ENCODE measurements at regions not wholly inside any gene's neighbourhood (a gene's known extent, or its start where the extent isn't known, plus 50 kb on each side); places are given as distances from the start of the nearest gene placed in this dataset.

DNA sequence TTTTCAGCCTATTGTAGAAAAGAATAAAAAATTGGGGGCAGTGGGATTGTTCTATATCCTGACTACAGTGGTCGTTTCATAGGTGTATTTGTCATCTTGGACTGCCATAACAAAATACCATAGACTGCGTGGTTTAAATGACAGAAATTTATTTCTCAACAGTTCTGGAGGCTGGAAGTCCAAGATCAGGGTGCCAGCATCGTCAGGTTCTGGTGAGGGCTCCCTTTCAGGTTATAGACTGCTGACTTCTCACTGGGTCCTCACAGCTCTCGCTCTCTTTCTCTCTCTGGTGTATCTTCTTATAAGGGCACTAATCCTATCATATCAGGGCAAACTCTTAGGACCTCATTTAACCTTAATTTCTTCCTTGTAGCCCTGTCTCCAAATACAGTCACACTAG lies 356.7 kb upstream of the TRPC7 start:
- Mint-ChIP-seq H3K9me3 (peaks cover 11% of the 10 kb centered on the region), H3K4me3 (no peak overlapping the region), H3K27ac (no peak overlapping the region), H3K27me3 (no peaks in the 10 kb centered on the region), H3K4me1 (ENCODE audit: low read depth in 2 of 2) (no peaks in the 10 kb centered on the region), H3K36me3 (no peaks in the 10 kb centered on the region)
- DNase-seq (ENCODE audit: low spot score), result no peak
- no peak for ATAC-seq

- Mint-ChIP-seq H3K36me3 (no peaks in the 10 kb centered on the region), H3K4me1 (ENCODE audit: low read depth in 2 of 2) (no peaks in the 10 kb centered on the region), H3K9me3 (peaks cover 11% of the 10 kb centered on the region), H3K4me3 (no peak overlapping the region), H3K27ac (no peak overlapping the region), H3K27me3 (no peaks in the 10 kb centered on the region)
- DNase-seq (ENCODE audit: low spot score) (no peak), ATAC-seq (no peak)
Observed at GRCh38 chr5:136720674-136721073, 355.3 kb upstream of the TRPC7 start.

DNA sequence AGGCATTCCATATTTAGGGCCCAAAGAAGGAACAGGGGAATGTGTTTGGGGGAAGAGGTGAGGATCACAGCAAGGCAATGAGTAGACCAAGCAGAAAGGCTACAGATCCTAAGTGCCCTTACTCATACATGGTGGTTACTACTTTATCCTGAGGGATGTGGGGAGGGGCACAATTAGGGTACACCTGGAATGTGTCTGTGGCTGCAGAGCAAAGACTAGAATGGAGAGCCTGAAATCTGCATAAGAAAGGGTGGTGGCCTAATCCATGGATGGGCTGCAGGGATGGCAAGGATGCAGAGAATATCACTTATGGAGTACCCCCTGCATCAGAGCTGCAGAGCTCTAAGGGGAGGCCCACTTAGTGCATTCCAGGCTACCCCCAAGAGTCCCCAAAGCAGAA lies 352.6 kb upstream of the TRPC7 start:
- Mint-ChIP-seq H3K9me3 (peaks cover 14% of the 10 kb centered on the region), H3K4me3 (no peak overlapping the region), H3K36me3 (no peaks in the 10 kb centered on the region), H3K27me3 (no peaks in the 10 kb centered on the region), H3K27ac (no peak overlapping the region), H3K4me1 (ENCODE audit: low read depth in 2 of 2) (no peaks in the 10 kb centered on the region)
- DNase-seq (ENCODE audit: low spot score) (no peak), ATAC-seq (no peak)

- peaks cover 8% of the 10 kb centered on the region for H3K9me3 Mint-ChIP-seq
- H3K27ac Mint-ChIP-seq, result no peak overlapping the region
- H3K4me1 Mint-ChIP-seq (ENCODE audit: low read depth in 2 of 2), result no peaks in the 10 kb centered on the region
Observed at GRCh38 chr5:136714286-136714685, 348.9 kb upstream of the TRPC7 start.

GRCh38 chr5:136712628-136713027 lies 347.3 kb upstream of the TRPC7 start:
- no peak for DNase-seq (ENCODE audit: low spot score)
- Mint-ChIP-seq H3K27ac (no peak overlapping the region), H3K4me3 (no peak overlapping the region), H3K36me3 (no peaks in the 10 kb centered on the region), H3K9me3 (peaks cover 6% of the 10 kb centered on the region), H3K27me3 (no peaks in the 10 kb centered on the region), H3K4me1 (ENCODE audit: low read depth in 2 of 2) (no peaks in the 10 kb centered on the region)
- no peak for ATAC-seq

More at GRCh38 chr5:136714286-136714685, 348.9 kb upstream of the TRPC7 start:
- Mint-ChIP-seq H3K4me3 (no peak overlapping the region), H3K27me3 (no peaks in the 10 kb centered on the region), H3K36me3 (no peaks in the 10 kb centered on the region)
- DNase-seq (ENCODE audit: low spot score), result no peak
- no peak for ATAC-seq

GRCh38 chr5:136710834-136711233 lies 345.5 kb upstream of the TRPC7 start:
- ATAC-seq, result no peak

GRCh38 chr5:136703706-136704105 lies 338.4 kb upstream of the TRPC7 start:
- no peak overlapping the region for H3K4me3 Mint-ChIP-seq
- DNase-seq (ENCODE audit: low spot score), result no peak
- no peaks in the 10 kb centered on the region for H3K36me3 Mint-ChIP-seq
- no peaks in the 10 kb centered on the region for H3K27me3 Mint-ChIP-seq
- peaks cover 6% of the 10 kb centered on the region for H3K9me3 Mint-ChIP-seq
- no peaks in the 10 kb centered on the region for H3K4me1 Mint-ChIP-seq (ENCODE audit: low read depth in 2 of 2)
- H3K27ac Mint-ChIP-seq, result no peak overlapping the region
- no peak for ATAC-seq

More at GRCh38 chr5:136710834-136711233, 345.5 kb upstream of the TRPC7 start:
- DNase-seq (ENCODE audit: low spot score), result no peak
- peaks cover 3% of the 10 kb centered on the region for H3K9me3 Mint-ChIP-seq
- no peak overlapping the region for H3K4me3 Mint-ChIP-seq
- H3K27ac Mint-ChIP-seq, result no peak overlapping the region
- H3K4me1 Mint-ChIP-seq (ENCODE audit: low read depth in 2 of 2), result no peaks in the 10 kb centered on the region
- H3K36me3 Mint-ChIP-seq, result no peaks in the 10 kb centered on the region
- no peaks in the 10 kb centered on the region for H3K27me3 Mint-ChIP-seq

- no peaks in the 10 kb centered on the region for H3K36me3 Mint-ChIP-seq
Observed at GRCh38 chr5:136703036-136703435, 337.7 kb upstream of the TRPC7 start.

DNA sequence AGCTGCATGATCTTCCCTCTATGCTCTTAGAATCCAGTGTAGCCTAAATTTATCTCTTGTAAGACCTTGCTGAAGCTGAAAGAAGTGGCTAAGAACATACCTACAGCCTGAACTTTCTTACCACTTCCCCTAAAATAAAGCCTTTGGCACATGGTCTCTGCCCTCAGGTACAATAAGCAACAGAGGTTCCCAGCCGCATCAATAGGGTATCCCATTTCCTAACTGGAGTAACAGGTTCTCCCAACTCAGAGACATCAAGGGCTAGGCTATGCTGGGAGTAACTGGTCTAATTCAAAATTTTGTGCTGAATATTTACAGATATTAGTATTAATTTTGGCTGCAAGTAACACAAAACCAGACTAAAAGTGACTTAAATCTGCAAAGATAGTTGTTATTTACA lies 335.8 kb upstream of the TRPC7 start:
- Mint-ChIP-seq H3K36me3 (no peaks in the 10 kb centered on the region), H3K27ac (no peak overlapping the region), H3K27me3 (no peaks in the 10 kb centered on the region), H3K4me3 (no peak overlapping the region), H3K9me3 (peaks cover 6% of the 10 kb centered on the region), H3K4me1 (ENCODE audit: low read depth in 2 of 2) (no peaks in the 10 kb centered on the region)
- DNase-seq (ENCODE audit: low spot score) (no peak), ATAC-seq (no peak)

More at GRCh38 chr5:136703036-136703435, 337.7 kb upstream of the TRPC7 start:
- no peaks in the 10 kb centered on the region for H3K27me3 Mint-ChIP-seq
- ATAC-seq, result no peak
- DNase-seq (ENCODE audit: low spot score), result no peak
- no peaks in the 10 kb centered on the region for H3K4me1 Mint-ChIP-seq (ENCODE audit: low read depth in 2 of 2)
- H3K4me3 Mint-ChIP-seq, result no peak overlapping the region
- peaks cover 6% of the 10 kb centered on the region for H3K9me3 Mint-ChIP-seq
- H3K27ac Mint-ChIP-seq, result no peak overlapping the region

GRCh38 chr5:136699651-136700050 lies 334.3 kb upstream of the TRPC7 start:
- H3K4me1 Mint-ChIP-seq (ENCODE audit: low read depth in 2 of 2), result no peaks in the 10 kb centered on the region
- no peak for DNase-seq (ENCODE audit: low spot score)
- H3K4me3 Mint-ChIP-seq, result no peak overlapping the region
- no peaks in the 10 kb centered on the region for H3K36me3 Mint-ChIP-seq
- no peak overlapping the region for H3K27ac Mint-ChIP-seq
- peak in 1 of 2 donors; percentile 20 for ATAC-seq
- no peaks in the 10 kb centered on the region for H3K27me3 Mint-ChIP-seq
- peaks cover 3% of the 10 kb centered on the region for H3K9me3 Mint-ChIP-seq

DNA sequence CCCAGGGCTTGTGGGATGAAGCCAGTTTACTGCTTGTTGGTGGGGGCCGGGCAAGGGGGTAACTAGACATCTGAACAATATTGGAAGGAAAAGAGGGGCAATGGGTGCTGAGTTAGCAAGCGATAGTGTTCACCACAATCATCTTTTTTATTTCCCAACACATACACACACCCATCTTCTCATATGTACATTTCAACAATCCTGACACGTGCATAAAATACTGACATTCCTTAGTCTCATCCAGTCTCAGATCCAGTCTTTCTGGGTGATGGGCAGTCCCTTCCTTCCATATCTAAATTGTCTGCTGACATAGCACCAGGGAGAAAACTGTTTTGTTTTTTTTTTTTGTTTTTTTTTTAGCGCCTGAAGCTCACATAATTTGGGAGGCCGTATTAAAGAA lies 333.6 kb upstream of the TRPC7 start:
- no peaks in the 10 kb centered on the region for H3K36me3 Mint-ChIP-seq
- no peak overlapping the region for H3K27ac Mint-ChIP-seq
- DNase-seq (ENCODE audit: low spot score) (no peak), ATAC-seq (no peak)
- no peaks in the 10 kb centered on the region for H3K27me3 Mint-ChIP-seq
- H3K4me1 Mint-ChIP-seq (ENCODE audit: low read depth in 2 of 2), result no peaks in the 10 kb centered on the region
- H3K4me3 Mint-ChIP-seq, result no peak overlapping the region
- H3K9me3 Mint-ChIP-seq, result peaks cover 3% of the 10 kb centered on the region

DNA sequence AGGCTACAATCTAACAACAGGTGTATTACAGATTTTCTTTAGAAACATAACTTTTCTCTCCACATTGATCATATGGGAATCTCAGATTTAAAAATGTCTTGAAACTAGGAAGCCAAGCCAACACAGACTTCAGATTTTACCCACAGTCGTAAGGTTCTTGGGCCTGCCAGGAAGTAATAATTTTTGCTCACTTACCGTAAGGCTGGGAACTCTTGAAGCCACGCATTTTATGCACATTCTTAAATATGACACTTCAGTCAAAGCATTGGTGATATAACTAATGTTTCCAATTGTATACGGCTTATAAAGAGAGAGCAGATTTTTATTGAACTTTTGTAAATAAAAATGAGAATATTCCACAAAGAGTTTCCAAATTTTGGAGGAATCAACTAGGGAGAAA lies 328.9 kb upstream of the TRPC7 start:
- H3K27ac Mint-ChIP-seq, result no peak overlapping the region
- ATAC-seq, result no peak
- no peaks in the 10 kb centered on the region for H3K36me3 Mint-ChIP-seq
- H3K27me3 Mint-ChIP-seq, result no peaks in the 10 kb centered on the region
- H3K4me3 Mint-ChIP-seq, result no peak overlapping the region
- H3K9me3 Mint-ChIP-seq, result peaks cover 9% of the 10 kb centered on the region
- no peaks in the 10 kb centered on the region for H3K4me1 Mint-ChIP-seq (ENCODE audit: low read depth in 2 of 2)
- no peak for DNase-seq (ENCODE audit: low spot score)

DNA sequence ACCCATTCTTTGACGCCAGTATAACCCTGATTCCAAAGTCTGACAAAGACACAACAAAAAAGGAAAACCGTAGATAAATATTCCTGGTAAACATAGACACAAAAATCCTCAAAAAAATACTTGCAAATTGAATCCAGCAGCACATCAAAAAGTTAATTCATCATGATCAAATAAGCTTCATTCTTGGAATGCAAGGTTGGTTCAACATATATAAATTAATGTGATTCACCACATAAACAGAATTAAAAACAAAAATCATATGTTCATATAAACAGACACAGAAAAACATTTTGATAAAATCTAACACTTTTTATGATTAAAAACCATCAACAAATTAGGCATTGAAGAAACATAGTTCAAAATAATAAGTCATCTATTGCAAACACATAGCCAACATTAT lies 324.2 kb upstream of the TRPC7 start:
- Mint-ChIP-seq H3K27me3 (no peaks in the 10 kb centered on the region), H3K36me3 (peaks cover 19% of the 10 kb centered on the region), H3K4me1 (ENCODE audit: low read depth in 2 of 2) (no peaks in the 10 kb centered on the region), H3K27ac (no peak overlapping the region), H3K4me3 (no peak overlapping the region), H3K9me3 (peaks cover 19% of the 10 kb centered on the region)
- ATAC-seq, result no peak
- no peak for DNase-seq (ENCODE audit: low spot score)

DNA sequence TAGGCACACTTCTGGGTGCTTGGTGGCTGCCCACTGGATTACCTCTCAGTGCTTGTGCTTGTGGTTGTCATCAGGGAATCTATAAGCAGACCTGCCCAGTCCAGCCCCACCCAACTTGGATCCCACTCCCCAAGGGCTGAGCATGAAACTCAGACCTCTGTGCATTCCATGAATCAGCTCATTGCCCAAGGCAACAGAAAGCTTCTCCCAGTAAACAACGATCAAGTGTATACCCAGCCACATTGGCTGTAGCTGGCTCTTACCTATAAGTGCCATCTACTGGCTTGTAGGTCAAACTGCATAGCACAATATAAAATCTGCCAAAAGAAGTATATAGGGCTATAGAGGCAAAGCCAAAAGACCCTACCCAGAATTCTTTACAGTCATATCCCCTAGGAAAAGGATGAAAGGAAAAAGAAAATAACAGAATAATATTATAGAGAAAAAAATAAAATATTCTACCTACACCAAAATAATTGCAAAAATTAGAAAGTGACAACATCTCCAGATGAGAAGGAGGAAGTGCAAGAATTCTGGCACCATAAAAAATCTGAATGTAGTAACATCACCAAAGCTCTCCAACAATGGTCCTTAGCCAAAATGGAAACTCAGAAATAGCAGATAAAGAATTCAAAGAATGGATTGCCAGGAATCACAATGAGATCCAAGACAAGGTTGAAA lies 321.0 kb upstream of the TRPC7 start:
- Mint-ChIP-seq H3K27ac (no peak overlapping the region), H3K9me3 (peaks cover 25% of the 10 kb centered on the region), H3K27me3 (no peaks in the 10 kb centered on the region), H3K4me3 (no peak overlapping the region), H3K36me3 (peaks cover 19% of the 10 kb centered on the region), H3K4me1 (ENCODE audit: low read depth in 2 of 2) (no peaks in the 10 kb centered on the region)
- ATAC-seq, result peak in 1 of 2 donors; percentile 24
- DNase-seq (ENCODE audit: low spot score), result no peak

DNA sequence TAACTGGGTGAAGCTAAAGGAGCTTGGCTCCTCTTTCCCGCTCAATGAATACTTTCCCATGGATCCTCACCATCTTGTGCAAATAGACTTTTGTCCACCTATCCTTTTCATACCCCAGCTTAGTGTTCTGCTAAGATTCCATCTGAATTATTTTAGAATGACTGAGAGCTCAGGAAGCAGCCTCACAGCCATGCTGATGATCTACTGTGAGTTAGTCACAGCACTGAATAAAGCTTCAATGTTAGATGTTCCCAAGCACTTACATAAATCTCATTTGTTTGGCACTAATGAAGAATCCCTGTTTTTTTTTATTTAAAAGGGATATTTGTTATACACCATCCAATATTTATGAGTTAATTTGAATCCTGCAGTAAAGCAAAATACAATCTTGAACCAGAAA lies 317.6 kb upstream of the TRPC7 start:
- no peak for ATAC-seq

More for the DNA sequence above, 317.6 kb upstream of the TRPC7 start:
- Mint-ChIP-seq H3K36me3 (peaks cover 8% of the 10 kb centered on the region), H3K9me3 (peaks cover 18% of the 10 kb centered on the region), H3K27ac (no peak overlapping the region), H3K27me3 (no peaks in the 10 kb centered on the region), H3K4me3 (no peak overlapping the region), H3K4me1 (ENCODE audit: low read depth in 2 of 2) (no peaks in the 10 kb centered on the region)
- no peak for DNase-seq (ENCODE audit: low spot score)
